K562 (cell line): ENCODE measurements at regions not wholly inside any gene's neighbourhood (a gene's known extent, or its start where the extent isn't known, plus 50 kb on each side); places are given as distances from the start of the nearest gene placed in this dataset.
"Not testable (repeated sequence)": the region's sequence is repeated elsewhere in the genome, so short reads cannot be mapped to it uniquely, and the experiment has no call there.

Source experiments
- ATAC-seq: fragments of 200-7000 bp; cut with Tn5 transposase; 3 replicates; pipeline ENCODE4 v1.9.1; 2020; ENCODE audit warnings: moderate library complexity
- BruUV-seq: library from RNA; stranded (reverse); fragments of 400-500 nt; replicated peaks from 2 replicates; lab custom pipeline; 2021; lab: Mats Ljungman, UMichigan
- CTCF ChIA-PET: fragments of 300-600 bp; formaldehyde crosslinking; extraction: SDS; loops from one replicate; lab custom pipeline; 2021; ENCODE audit warnings: low intra/inter-chr PET ratio; lab: Yijun Ruan, JAX
- POLR2A ChIA-PET: fragments of 300-600, 350-650 bp; sonication (Branson Sonifier 250); formaldehyde crosslinking; extraction: SDS; loops from one replicate; lab custom pipeline; 2021; ENCODE audit warnings: antibody characterized with exemption, inconsistent platforms; lab: Yijun Ruan, JAX
- DNase-seq, 4 experiments: peaks; one replicate each; pipeline versions ENCODE4 v3.0.0 to v3.0.0-alpha.2; 2011 to 2018; ENCODE audit warnings: low spot score in 3 of 4, mixed read lengths in 3 of 4; ENCODE audit errors: extremely low read depth in 1 of 4
- FAIRE-seq: peaks from 2 replicates; lab custom pipeline; 2011; peaks lifted over from hg19 to GRCh38; lab: Jason Lieb, UNC
- H2AFZ ChIP-seq: 2 replicates; pipeline ENCODE4 v1.6.0; 2011; ENCODE audit warnings: low read depth, low read length, control low read depth, inconsistent platforms
- H3K27ac ChIP-seq: fragments of 200-600 bp; 3 replicates; pipeline ENCODE4 v1.8.0; 2011; ENCODE audit warnings: low read depth, mild to moderate bottlenecking, control low read depth, inconsistent platforms, low read length, moderate library complexity, mixed read lengths; ENCODE audit errors: extremely low read depth
- H3K27me3 ChIP-seq, 2 experiments: fragments of 300-600 bp in 1 of 2; 2 replicates in 1 of 2; 3 replicates in 1 of 2; pipeline versions ENCODE4 v1.6.0 to v1.8.0; 2011; ENCODE audit warnings: inconsistent platforms in 2 of 2, low read length in 2 of 2, mild to moderate bottlenecking in 1 of 2, mixed read lengths in 1 of 2, moderate library complexity in 1 of 2; ENCODE audit not compliant: control insufficient read depth in 2 of 2, insufficient read depth in 2 of 2
- H3K36me3 ChIP-seq: fragments of 300-600 bp; 3 replicates; pipeline ENCODE4 v1.8.0; 2011; ENCODE audit warnings: mild to moderate bottlenecking, low read length, inconsistent platforms; ENCODE audit not compliant: control insufficient read depth, insufficient read depth
- H3K4me1 ChIP-seq, 2 experiments: fragments of 200-600 bp in 1 of 2; replicated peaks in 1 of 2; 2 replicates in 1 of 2; 3 replicates in 1 of 2; pipeline versions ENCODE4 v1.5.1 to v1.8.0; 2011; ENCODE audit warnings: inconsistent platforms in 2 of 2, low read length in 2 of 2, mild to moderate bottlenecking in 1 of 2, mixed read lengths in 1 of 2, moderate library complexity in 1 of 2; ENCODE audit not compliant: control insufficient read depth in 2 of 2, insufficient read depth in 2 of 2
- H3K4me2 ChIP-seq: 2 replicates; pipeline ENCODE4 v1.6.1; 2011; ENCODE audit warnings: low read length, control low read depth, inconsistent platforms, mixed read lengths; ENCODE audit not compliant: insufficient read depth
- H3K4me3 ChIP-seq: fragments of 200-600 bp; sonication (generic), shearing (Covaris generic); 2 replicates; pipeline ENCODE4 v1.5.1; 2016; ENCODE audit warnings: control low read depth, inconsistent platforms
- H3K79me2 ChIP-seq: fragments of 200-600 bp; 3 replicates; pipeline ENCODE4 v1.8.0; 2011; ENCODE audit warnings: low read length, inconsistent platforms; ENCODE audit not compliant: control insufficient read depth, insufficient read depth
- H3K9ac ChIP-seq, 2 experiments: 2 replicates each; pipeline versions ENCODE4 v1.6.0 to v1.6.1; 2011; ENCODE audit warnings: low read depth in 2 of 2, low read length in 2 of 2, control low read depth in 1 of 2, inconsistent platforms in 1 of 2, mild to moderate bottlenecking in 1 of 2, mixed read lengths in 1 of 2; ENCODE audit not compliant: insufficient read depth in 1 of 2
- H3K9me1 ChIP-seq: one replicate; pipeline ENCODE4 v1.6.0; 2011; ENCODE audit warnings: inconsistent platforms, mild to moderate bottlenecking, low read length, moderate library complexity; ENCODE audit not compliant: control insufficient read depth, insufficient read depth
- H3K9me3 ChIP-seq: replicated peaks from 2 replicates; pipeline ENCODE4 v1.5.1; 2011; ENCODE audit warnings: low read depth, low read length, inconsistent platforms; ENCODE audit not compliant: control insufficient read depth, insufficient read depth
- H4K20me1 ChIP-seq: replicated peaks from 2 replicates; pipeline ENCODE4 v1.6.1; 2011; ENCODE audit warnings: low read length, inconsistent platforms, mixed read lengths; ENCODE audit not compliant: control insufficient read depth, insufficient read depth
- E2F6 ChIP-seq, 2 experiments: IDR thresholded peaks; 2 replicates each; pipeline ENCODE4 v1.6.1; 2011; ENCODE audit warnings: borderline replicate concordance in 1 of 2, control low read depth in 1 of 2, low read depth in 1 of 2, low read length in 1 of 2, mild to moderate bottlenecking in 1 of 2, mixed read lengths in 1 of 2, moderate library complexity in 1 of 2; ENCODE audit not compliant: insufficient read depth in 1 of 2, insufficient read length in 1 of 2, poor library complexity in 1 of 2, severe bottlenecking in 1 of 2; ENCODE audit errors: extremely low read depth in 1 of 2
- ESRRA ChIP-seq: fragments of 450-650 bp; IDR thresholded peaks from 2 replicates; pipeline ENCODE4 v1.6.1; 2014; ENCODE audit warnings: low read depth, mild to moderate bottlenecking, moderate library complexity, borderline replicate concordance
- FOSL1 ChIP-seq: fragments of 200-800 bp; sonication (Bioruptor generic); conservative IDR thresholded peaks from 2 replicates; pipeline ENCODE4 v1.6.1; 2016; ENCODE audit warnings: missing genetic modification characterization, missing compliant biosample characterization
- WGBS: fragments of 100-300 bp; shearing (Covaris generic); methylation state at CpG from one replicate; pipeline ENCODE4 v1.1.6; 2016; ENCODE audit warnings: low coverage, mixed read lengths; ENCODE audit not compliant: insufficient coverage; ENCODE audit errors: missing lambda C conversion rate; 5-methylcytosine and 5-hydroxymethylcytosine counted together
- in situ Hi-C: fragments of 300-500 bp; cut with MboI; formaldehyde crosslinking; loops from 4 replicates; pipeline ENCODE4 v1.15.0; 2018; ENCODE audit warnings: inconsistent platforms, mixed read lengths
- intact Hi-C: fragments of 100-400 bp; cut with micrococcal nuclease; formaldehyde crosslinking; loops from 2 replicates; pipeline ENCODE4 v1.14.2; 2022
- TF ChIP-seq, protein P1 (sequence below): sonication (generic); formaldehyde crosslinking; IDR thresholded peaks from 2 replicates; pipeline ENCODE4 v1.8.0; 2022; ENCODE audit warnings: missing genetic modification reagents, mild to moderate bottlenecking, moderate library complexity, borderline replicate concordance

GRCh38 chr7:6926193-6927174, 100.4 kb upstream of the CCZ1B start (continued):
- TF ChIP-seq, protein P1, sequence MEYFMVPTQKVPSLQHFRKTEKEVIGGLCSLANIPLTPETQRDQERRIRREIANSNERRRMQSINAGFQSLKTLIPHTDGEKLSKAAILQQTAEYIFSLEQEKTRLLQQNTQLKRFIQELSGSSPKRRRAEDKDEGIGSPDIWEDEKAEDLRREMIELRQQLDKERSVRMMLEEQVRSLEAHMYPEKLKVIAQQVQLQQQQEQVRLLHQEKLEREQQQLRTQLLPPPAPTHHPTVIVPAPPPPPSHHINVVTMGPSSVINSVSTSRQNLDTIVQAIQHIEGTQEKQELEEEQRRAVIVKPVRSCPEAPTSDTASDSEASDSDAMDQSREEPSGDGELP (CRISPR knock-in tag): peak; percentile 85
- TF ChIP-seq FOSL1 (peak; percentile 24; the same call in 1 of the 2 replicates), E2F6 (IDR thresholded peaks at IDR 0.05; ENCODE audit: borderline replicate concordance in 1 of 2, extremely low read depth in 1 of 2, insufficient read depth in 1 of 2, insufficient read length in 1 of 2, low read depth in 1 of 2, low read length in 1 of 2, poor library complexity in 1 of 2, severe bottlenecking in 1 of 2) (peak in 1 of 2 experiments; percentile 39), ESRRA (peak; percentile 70)

DNA sequence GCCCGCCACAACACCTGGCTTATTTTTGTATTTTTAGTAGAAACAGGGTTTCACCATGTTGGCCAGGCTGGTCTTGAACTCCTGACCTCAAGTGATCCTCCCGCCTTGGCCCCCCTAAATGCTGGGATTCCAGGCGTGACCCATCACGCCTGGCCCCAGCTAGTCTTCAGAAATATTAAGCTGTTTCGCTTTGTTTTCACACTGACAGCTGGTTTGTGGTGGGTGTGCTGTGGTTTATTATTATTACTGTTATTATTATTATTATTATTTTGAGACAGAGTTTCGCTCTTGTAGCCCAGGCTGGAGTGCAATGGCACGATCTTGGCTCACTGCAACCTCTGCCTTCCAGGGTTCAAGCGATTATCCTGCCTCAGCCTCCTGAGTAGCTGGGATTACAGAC, 101.6 kb upstream of the CCZ1B start:
- intact Hi-C loops: loop anchor here (2.0 kb wide), 1 partner anchor 411 kb away; no protein-coding TSS in a partner anchor
- not testable (repeated sequence) for BruUV-seq

DNA sequence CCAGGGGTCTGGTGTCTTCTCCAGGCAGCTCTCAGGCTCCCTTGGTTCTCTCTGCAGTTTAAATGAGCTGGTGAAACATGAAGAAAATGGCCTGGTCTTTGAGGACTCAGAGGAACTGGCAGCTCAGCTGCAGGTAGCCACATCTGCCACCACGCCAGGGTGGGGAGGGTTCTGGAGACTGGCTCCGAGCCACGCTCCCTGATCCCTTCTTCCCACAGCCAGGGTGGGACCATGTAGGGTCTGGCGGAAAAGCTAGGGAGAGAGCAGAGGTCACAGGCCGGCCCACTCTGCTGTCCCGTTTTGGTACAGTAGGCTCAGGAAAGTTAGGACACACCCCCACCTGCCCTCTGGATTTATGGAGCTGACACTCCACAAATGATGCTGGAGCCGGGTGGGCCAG, 103.5 kb upstream of the CCZ1B start:
- in situ Hi-C loops, FAIRE-seq, H3K9me1 ChIP-seq, H3K36me3 ChIP-seq, ATAC-seq, DNase-seq, H3K4me2 ChIP-seq, H3K27me3 ChIP-seq, H3K4me3 ChIP-seq, H4K20me1 ChIP-seq, H3K9ac ChIP-seq, BruUV-seq, CTCF ChIA-PET, H3K27ac ChIP-seq, H2AFZ ChIP-seq, H3K9me3 ChIP-seq, H3K79me2 ChIP-seq: not testable (repeated sequence)
- WGBS: 67% methylated on average over 6 of the region's 7 CpGs
- intact Hi-C loops: loop anchor here (2.0 kb wide), 1 partner anchor 413 kb away; no protein-coding TSS in a partner anchor
- H3K4me1 ChIP-seq: peaks cover 0 to 13% of the 10 kb centered on the region in 2 experiments; a peak in 3 of 5 replicates
- POLR2A ChIA-PET: interaction anchor here (0.6 kb wide), 1 partner anchor 406 kb away, joined by 3 read pairs; no protein-coding TSS in a partner anchor

More for the DNA sequence above, 101.6 kb upstream of the CCZ1B start:
- in situ Hi-C loops, H3K79me2 ChIP-seq, H3K27ac ChIP-seq, ATAC-seq, DNase-seq, H2AFZ ChIP-seq, H3K27me3 ChIP-seq, CTCF ChIA-PET, H3K36me3 ChIP-seq, POLR2A ChIA-PET, FAIRE-seq, H3K9me1 ChIP-seq, H3K9me3 ChIP-seq, H3K4me2 ChIP-seq, H4K20me1 ChIP-seq, H3K4me3 ChIP-seq, H3K9ac ChIP-seq: not testable (repeated sequence)
- 75% methylated on average over 5 of the region's 8 CpGs for WGBS
- H3K4me1 ChIP-seq: peaks cover 2 to 16% of the 10 kb centered on the region in 2 experiments; a peak in 4 of 5 replicates
